Keratinocyte (primary cell): ENCODE measurements at regions not wholly inside any gene's neighbourhood (a gene's known extent, or its start where the extent isn't known, plus 50 kb on each side); places are given as distances from the start of the nearest gene placed in this dataset.

Experiments used
- DNase-seq: peaks from one replicate; pipeline ENCODE4 v3.0.0-alpha.2; 2011; ENCODE audit warnings: low read depth, missing footprints, low spot score
- FAIRE-seq: peaks from 2 replicates; lab custom pipeline; 2011; peaks lifted over from hg19 to GRCh38; lab: Jason Lieb, UNC
- H2AFZ ChIP-seq: 2 replicates; pipeline ENCODE4 v1.6.0; 2012; ENCODE audit warnings: low read length, control low read depth, inconsistent platforms; ENCODE audit not compliant: control insufficient read depth
- H3K27ac ChIP-seq: 2 replicates; pipeline ENCODE4 v1.5.1; 2011; ENCODE audit warnings: low read length; ENCODE audit not compliant: control insufficient read depth, insufficient read depth
- H3K27me3 ChIP-seq: 3 replicates; pipeline ENCODE4 v1.6.0; 2011; ENCODE audit warnings: low read length; ENCODE audit not compliant: control insufficient read depth, insufficient read depth; ENCODE audit errors: extremely low read depth
- H3K36me3 ChIP-seq, 2 experiments: 2 replicates in 1 of 2; 3 replicates in 1 of 2; pipeline ENCODE4 v1.5.1; 2011; ENCODE audit warnings: low read length in 2 of 2, mild to moderate bottlenecking in 1 of 2; ENCODE audit not compliant: control insufficient read depth in 2 of 2, insufficient read depth in 2 of 2; ENCODE audit errors: extremely low read depth in 1 of 2
- H3K4me1 ChIP-seq: 3 replicates; pipeline ENCODE4 v1.5.1; 2011; ENCODE audit warnings: low read length; ENCODE audit not compliant: control insufficient read depth, insufficient read depth; ENCODE audit errors: extremely low read depth
- H3K4me2 ChIP-seq: 3 replicates; pipeline ENCODE4 v1.6.0; 2011; ENCODE audit warnings: low read depth, low read length; ENCODE audit not compliant: control insufficient read depth, insufficient read depth; ENCODE audit errors: extremely low read depth
- H3K4me3 ChIP-seq, 3 experiments: fragments of 200-600 bp in 1 of 3; sonication (generic) in 1 of 3; 2 replicates in 2 of 3; 3 replicates in 1 of 3; pipeline ENCODE4 v1.5.1; 2011 to 2016; ENCODE audit warnings: low read length in 3 of 3, mild to moderate bottlenecking in 3 of 3, control low read depth in 2 of 3, inconsistent platforms in 1 of 3, low read depth in 1 of 3, mixed read lengths in 1 of 3, mixed run types in 1 of 3, moderate library complexity in 1 of 3; ENCODE audit not compliant: control insufficient read depth in 2 of 3, insufficient read depth in 2 of 3; ENCODE audit errors: extremely low read depth in 1 of 3
- H3K79me2 ChIP-seq: 2 replicates; pipeline ENCODE4 v1.6.0; 2012; ENCODE audit warnings: low read length; ENCODE audit not compliant: control insufficient read depth, insufficient read depth
- H3K9ac ChIP-seq: 3 replicates; pipeline ENCODE4 v1.6.0; 2011; ENCODE audit warnings: low read length; ENCODE audit not compliant: control insufficient read depth, insufficient read depth; ENCODE audit errors: extremely low read depth
- H3K9me1 ChIP-seq: 3 replicates; pipeline ENCODE4 v1.6.0; 2011; ENCODE audit warnings: low read length; ENCODE audit not compliant: control insufficient read depth, insufficient read depth; ENCODE audit errors: extremely low read depth
- H3K9me3 ChIP-seq: 2 replicates; pipeline ENCODE4 v1.5.1; 2012; ENCODE audit warnings: low read depth, low read length; ENCODE audit not compliant: control insufficient read depth
- H4K20me1 ChIP-seq: 3 replicates; pipeline ENCODE4 v1.6.0; 2011; ENCODE audit warnings: low read length; ENCODE audit not compliant: control insufficient read depth, insufficient read depth; ENCODE audit errors: extremely low read depth
- EZH2 ChIP-seq: IDR thresholded peaks from one replicate; pipeline ENCODE4 v1.6.1; 2012; ENCODE audit warnings: inconsistent platforms, mild to moderate bottlenecking, low read length, moderate library complexity
- dilution Hi-C: fragments of 300-500 bp; cut with MboI; formaldehyde crosslinking; loops from one replicate; pipeline ENCODE4 v1.7.0; 2020; ENCODE audit warnings: low sequenced_read_pairs; ENCODE audit not compliant: extremely low pct_ligation_motif_present
- TF ChIP-seq, protein P1 (sequence below), 3 experiments: IDR thresholded peaks in 1 of 3; conservative IDR thresholded peaks in 1 of 3; optimal IDR thresholded peaks in 1 of 3; 2 replicates in 2 of 3; 3 replicates in 1 of 3; pipeline versions ENCODE3 to v1.5.1; 2011; ENCODE audit warnings: low read length in 3 of 3, mild to moderate bottlenecking in 3 of 3, moderate library complexity in 2 of 3, control low read depth in 1 of 3, inconsistent platforms in 1 of 3; ENCODE audit not compliant: insufficient read depth in 2 of 3; ENCODE audit errors: extremely low read depth in 1 of 3

DNA sequence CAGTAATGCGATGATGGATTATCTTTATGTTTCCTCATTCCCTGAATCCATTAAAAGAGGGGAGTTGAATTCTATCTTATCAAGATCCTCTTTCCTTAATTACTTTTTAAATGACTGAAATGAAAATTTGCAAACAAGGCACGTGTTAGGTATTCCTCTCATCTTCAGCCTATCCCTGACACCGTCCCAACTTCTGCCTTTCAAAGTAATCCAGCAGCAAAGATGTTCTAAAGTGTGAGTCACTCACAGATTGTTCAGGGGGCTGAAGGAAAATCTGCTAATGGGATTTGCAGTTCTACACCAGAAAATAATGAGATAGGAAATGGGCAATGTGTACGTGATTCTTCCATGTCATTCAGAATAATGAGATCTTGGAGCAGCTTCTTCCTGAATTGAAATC is 403.0 kb downstream of the ARHGEF28 start:
- dilution Hi-C loops = no loop called here
- H3K36me3 ChIP-seq = no peaks in the 10 kb centered on the region
- no peaks in the 10 kb centered on the region for H3K9me1 ChIP-seq
- DNase-seq (no peak), FAIRE-seq (no peak)
- no peak overlapping the region for H3K4me3 ChIP-seq
- H3K9ac ChIP-seq = no peak overlapping the region
- peaks cover 43% of the 10 kb centered on the region for H3K4me1 ChIP-seq
- TF ChIP-seq, protein P1, sequence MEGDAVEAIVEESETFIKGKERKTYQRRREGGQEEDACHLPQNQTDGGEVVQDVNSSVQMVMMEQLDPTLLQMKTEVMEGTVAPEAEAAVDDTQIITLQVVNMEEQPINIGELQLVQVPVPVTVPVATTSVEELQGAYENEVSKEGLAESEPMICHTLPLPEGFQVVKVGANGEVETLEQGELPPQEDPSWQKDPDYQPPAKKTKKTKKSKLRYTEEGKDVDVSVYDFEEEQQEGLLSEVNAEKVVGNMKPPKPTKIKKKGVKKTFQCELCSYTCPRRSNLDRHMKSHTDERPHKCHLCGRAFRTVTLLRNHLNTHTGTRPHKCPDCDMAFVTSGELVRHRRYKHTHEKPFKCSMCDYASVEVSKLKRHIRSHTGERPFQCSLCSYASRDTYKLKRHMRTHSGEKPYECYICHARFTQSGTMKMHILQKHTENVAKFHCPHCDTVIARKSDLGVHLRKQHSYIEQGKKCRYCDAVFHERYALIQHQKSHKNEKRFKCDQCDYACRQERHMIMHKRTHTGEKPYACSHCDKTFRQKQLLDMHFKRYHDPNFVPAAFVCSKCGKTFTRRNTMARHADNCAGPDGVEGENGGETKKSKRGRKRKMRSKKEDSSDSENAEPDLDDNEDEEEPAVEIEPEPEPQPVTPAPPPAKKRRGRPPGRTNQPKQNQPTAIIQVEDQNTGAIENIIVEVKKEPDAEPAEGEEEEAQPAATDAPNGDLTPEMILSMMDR (optimal IDR thresholded peaks at IDR 0.05 in 1 of 3, IDR thresholded peaks at IDR 0.05 in 1 of 3, conservative IDR thresholded peaks at IDR 0.05 in 1 of 3; ENCODE audit: extremely low read depth in 1 of 3, insufficient read depth in 2 of 3, low read length in 3 of 3) = no peak
- no peak for TF ChIP-seq EZH2
- H4K20me1 ChIP-seq = no peaks in the 10 kb centered on the region
- peak overlapping the region; percentile 84 for H3K4me2 ChIP-seq
- no peaks in the 10 kb centered on the region for H3K27me3 ChIP-seq
- no peak overlapping the region for H2AFZ ChIP-seq
- no peaks in the 10 kb centered on the region for H3K9me3 ChIP-seq
- no peaks in the 10 kb centered on the region for H3K79me2 ChIP-seq
- H3K27ac ChIP-seq = peak overlapping the region; percentile 62

DNA sequence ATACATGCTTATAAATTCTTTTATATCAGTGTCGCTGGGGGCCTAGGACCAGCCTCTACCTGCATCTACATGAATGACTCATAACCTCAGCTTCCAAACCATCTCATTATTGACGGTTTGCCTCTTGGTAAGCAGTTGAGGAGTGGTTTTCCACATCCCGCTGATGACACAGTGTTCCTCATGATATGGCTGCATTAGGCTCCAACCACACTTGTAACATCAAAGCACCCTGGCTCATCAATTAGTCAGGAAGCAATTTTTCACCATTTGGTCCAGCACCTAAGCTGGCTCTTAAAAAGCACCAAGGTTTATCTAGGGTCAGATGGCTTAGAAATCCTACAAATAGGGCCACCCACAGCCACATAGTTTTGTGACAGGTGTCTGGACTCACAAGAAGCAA is 402.4 kb downstream of the ARHGEF28 start:
- H3K27ac ChIP-seq = peak overlapping the region; percentile 62
- peak; percentile 92 for DNase-seq

More for the DNA sequence above, 402.4 kb downstream of the ARHGEF28 start:
- no peak overlapping the region for H2AFZ ChIP-seq
- no peaks in the 10 kb centered on the region for H3K9me1 ChIP-seq
- peak overlapping the region in 1 of 3 experiments; percentile 25 for H3K4me3 ChIP-seq
- dilution Hi-C loops = no loop called here
- H3K79me2 ChIP-seq = no peaks in the 10 kb centered on the region
- peak overlapping the region; percentile 84 for H3K4me2 ChIP-seq
- no peaks in the 10 kb centered on the region for H4K20me1 ChIP-seq
- no peaks in the 10 kb centered on the region for H3K27me3 ChIP-seq
- TF ChIP-seq, protein P1 (optimal IDR thresholded peaks at IDR 0.05 in 1 of 3, IDR thresholded peaks at IDR 0.05 in 1 of 3, conservative IDR thresholded peaks at IDR 0.05 in 1 of 3; ENCODE audit: extremely low read depth in 1 of 3, insufficient read depth in 2 of 3, low read length in 3 of 3) = no peak
- TF ChIP-seq EZH2 = no peak
- H3K4me1 ChIP-seq = peaks cover 38% of the 10 kb centered on the region
- H3K9me3 ChIP-seq = no peaks in the 10 kb centered on the region
- peak; percentile 100 for FAIRE-seq
- H3K9ac ChIP-seq = no peak overlapping the region
- no peaks in the 10 kb centered on the region for H3K36me3 ChIP-seq
